GM23248 (cell line): ENCODE measurements at regions not wholly inside any gene's neighbourhood (a gene's known extent, or its start where the extent isn't known, plus 50 kb on each side); places are given as distances from the start of the nearest gene placed in this dataset.

Source experiments
- EZH2 ChIP-seq: fragments of 200-600 bp; sonication (generic); IDR thresholded peaks from 2 replicates; pipeline ENCODE4 v1.6.1; 2018; ENCODE audit warnings: antibody characterized with exemption, mild to moderate bottlenecking; ENCODE audit not compliant: insufficient read depth, poor library complexity, severe bottlenecking
- EZH2phosphoT487 ChIP-seq: fragments of 200-600 bp; sonication (generic); IDR thresholded peaks from 2 replicates; pipeline ENCODE4 v1.6.1; 2018; ENCODE audit warnings: antibody characterized with exemption, moderate library complexity, mild to moderate bottlenecking, low read depth; ENCODE audit not compliant: insufficient read depth

DNA sequence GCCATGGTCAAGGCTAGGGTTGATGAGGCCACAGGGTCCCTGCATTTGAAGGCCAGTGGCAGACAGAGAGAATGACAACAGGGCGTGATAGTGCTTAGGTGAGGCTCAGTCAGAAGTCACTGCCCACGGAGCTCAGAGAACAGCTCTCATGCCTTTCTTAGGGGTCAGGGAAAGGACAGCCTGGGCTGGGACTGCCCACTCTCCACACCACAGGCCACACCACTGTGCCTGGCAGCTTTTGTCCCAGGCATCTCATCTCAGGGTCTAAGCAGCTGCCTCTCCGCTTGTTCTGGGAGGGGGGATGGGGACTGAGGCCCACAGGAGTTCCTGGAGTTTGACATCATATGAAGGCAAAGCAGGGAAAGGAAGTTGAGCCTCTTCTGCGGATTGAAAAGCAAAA is 150.2 kb upstream of the B3GAT1 start:
- TF ChIP-seq EZH2phosphoT487 = no peak
- TF ChIP-seq EZH2 = no peak
